HG03575 (cell line): ENCODE measurements at regions not wholly inside any gene's neighbourhood (a gene's known extent, or its start where the extent isn't known, plus 50 kb on each side); places are given as distances from the start of the nearest gene placed in this dataset.
"Not testable (repeated sequence)": the region's sequence is repeated elsewhere in the genome, so short reads cannot be mapped to it uniquely, and the experiment has no call there.

Experiments used
- ATAC-seq: cut with Tn5 transposase; IDR thresholded peaks from one replicate; pipeline ENCODE4 v1.9.1; 2021; ENCODE audit not compliant: unreplicated experiment, insufficient number of reproducible peaks, low FRiP score; ENCODE audit errors: extremely low read depth

DNA sequence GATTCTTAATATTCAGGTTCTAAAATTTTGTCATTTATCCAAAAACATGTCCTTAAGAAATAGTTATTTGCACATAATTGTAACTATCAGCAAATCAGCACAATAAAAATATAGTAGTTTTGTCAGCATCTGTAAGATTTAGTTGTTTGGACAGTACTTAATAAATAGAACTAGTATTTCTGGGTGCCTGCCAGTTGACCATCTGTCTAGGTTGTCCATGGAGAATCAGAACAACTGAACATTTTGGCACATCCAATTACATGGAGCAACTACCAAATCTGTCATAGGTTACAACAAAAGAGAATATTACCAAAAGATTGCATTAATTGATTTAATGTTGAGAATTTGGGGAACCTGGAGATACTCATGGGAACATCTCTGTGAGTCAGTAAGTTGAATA lies 305.5 kb upstream of the TACR3 start:
- no peak for ATAC-seq

DNA sequence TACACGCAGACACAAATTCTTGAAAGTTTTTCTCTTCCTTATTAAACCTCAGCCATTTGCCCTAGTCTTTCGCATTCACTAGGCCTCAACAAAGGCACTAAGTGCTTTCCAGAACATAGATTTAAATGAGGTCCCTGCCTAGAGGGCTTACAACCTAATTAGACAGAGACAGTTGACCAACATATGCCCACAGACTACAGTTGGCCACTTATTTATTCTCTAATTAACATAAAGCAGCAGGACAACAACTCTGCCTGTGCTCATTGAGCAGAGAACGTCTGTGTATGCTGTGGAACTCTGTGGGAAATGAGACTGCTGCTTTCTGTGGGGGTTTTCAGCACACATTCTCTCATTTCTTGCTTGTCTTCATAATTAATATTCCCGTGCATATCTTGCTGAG lies 303.0 kb upstream of the TACR3 start:
- ATAC-seq: no peak

DNA sequence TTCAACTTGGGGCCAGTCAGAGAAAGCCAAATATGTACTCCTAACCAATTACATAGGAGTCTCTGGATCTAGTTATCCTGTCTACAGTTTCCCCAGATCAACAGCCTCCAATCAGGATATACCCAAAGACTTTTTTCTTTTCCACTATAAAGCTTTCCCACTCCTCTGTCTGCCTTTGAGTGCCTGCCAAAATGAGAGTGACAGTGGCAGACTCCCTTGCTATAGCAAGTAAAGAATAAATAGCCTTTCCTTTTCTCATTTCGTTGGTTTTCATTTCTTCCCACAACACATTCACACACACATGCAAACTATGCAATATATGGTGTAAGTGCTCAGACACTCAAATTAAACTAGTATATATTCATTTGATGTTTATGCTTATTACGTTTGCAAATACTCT lies 302.4 kb upstream of the TACR3 start:
- no peak for ATAC-seq

DNA sequence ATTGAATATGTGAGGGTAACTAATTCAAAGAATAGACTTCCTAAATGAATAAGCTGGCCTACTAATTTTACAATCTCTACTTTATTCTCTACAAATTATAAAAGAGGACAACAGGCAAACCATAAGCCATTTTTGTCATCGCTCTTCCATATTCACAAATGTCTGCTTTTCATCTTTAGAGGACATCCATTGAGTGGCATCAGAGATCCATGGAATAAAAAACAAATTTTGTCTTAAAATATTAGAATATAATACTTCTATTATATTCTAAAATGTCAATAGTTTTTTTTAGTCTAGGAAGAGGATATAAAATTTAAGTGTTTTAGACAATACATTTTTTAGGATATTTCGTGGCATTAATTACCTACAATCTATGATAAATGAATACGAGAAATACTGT lies 300.9 kb upstream of the TACR3 start:
- no peak for ATAC-seq

DNA sequence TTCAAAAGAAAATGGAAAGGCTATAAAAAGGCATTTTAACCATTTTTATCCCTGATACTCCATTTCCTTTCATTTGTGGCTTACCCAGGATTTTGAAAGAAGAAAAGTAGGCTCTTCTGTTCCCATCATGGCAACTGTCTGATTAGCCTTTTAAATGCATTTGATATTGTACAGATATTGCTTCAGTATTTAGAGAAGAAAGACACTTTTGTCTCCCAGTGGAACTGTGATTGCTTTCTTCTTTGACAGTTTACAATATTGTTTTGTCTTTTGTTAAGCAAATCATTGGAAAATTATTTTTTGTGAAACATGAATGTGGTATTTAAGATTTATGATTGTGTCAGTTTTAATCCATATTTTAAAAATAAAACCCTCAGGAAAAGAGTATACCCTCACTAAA lies 297.4 kb upstream of the TACR3 start:
- ATAC-seq: no peak

DNA sequence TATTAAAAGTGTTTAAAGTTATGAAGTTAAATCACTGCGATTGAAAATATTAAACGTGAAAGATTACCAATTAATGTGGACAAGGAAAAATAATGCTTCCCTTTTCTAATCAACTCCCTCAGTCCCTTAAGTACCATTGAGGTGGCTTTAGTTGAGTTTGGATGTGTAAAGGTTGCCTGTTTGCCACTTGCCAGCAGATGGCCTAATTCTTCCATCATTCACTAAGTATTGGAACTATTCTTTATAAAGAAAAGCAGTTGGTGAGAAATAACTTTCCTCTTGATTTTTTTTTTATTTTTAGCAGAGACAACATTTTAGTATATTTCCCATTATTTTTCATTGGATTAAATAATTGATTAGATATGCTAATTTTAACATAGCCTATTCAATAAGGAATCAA lies 295.9 kb upstream of the TACR3 start:
- no peak for ATAC-seq

DNA sequence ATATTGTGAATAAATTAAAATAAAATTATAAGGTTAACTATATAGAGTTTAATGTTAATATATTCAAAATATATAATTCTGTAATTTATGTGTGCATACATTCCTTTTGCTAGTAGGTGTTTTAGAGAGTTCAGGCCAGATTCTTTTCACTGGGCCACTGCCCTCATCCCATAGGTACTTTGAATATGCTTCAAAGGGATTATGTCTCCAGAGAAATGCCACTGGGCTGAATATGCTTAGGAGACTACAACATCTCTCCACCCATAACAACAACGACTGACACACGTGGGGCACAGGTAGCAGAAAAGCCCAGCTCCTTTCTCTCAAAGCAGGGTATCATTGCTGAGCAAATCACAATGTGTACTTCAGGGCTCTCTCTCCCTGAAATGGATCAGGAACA lies 290.9 kb upstream of the TACR3 start:
- ATAC-seq: no peak

DNA sequence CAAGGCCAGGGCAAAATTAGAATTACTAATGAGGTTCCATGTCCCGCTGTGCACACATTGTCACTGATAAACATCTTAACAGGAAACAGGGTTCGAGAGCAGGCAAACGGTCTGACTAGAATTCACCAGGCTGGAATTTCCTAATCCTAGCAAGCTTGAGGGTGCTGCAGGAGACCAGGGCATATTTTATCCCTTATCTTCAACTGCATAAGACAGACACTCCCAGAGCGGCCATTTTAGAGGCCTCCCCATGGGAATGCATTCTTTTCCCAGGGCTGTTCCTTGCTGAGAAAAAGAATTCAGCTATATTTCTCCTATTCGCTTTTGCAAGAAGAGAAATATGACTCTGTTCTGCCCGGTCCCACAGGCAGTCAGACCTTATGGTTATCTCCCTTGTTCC lies 282.5 kb upstream of the TACR3 start:
- ATAC-seq: not testable (repeated sequence)

DNA sequence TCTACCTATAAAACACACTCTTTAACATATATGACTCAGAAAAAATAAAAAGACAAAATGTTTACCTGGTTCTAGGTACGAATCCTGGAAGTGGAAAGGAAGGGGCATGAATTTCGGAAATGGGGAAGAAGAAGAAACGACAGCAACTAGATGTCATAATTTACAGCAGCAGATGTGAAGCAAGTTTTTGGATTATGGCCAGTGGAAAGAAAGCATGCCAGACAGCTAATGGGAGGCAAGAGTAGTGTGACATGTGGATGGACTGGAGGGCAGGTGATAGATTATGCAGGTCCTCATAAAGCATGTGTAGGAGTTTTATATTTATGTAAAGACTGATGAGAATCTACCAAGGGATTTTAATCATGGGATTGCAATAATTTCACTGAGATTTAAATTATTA lies 279.0 kb upstream of the TACR3 start:
- no peak for ATAC-seq

DNA sequence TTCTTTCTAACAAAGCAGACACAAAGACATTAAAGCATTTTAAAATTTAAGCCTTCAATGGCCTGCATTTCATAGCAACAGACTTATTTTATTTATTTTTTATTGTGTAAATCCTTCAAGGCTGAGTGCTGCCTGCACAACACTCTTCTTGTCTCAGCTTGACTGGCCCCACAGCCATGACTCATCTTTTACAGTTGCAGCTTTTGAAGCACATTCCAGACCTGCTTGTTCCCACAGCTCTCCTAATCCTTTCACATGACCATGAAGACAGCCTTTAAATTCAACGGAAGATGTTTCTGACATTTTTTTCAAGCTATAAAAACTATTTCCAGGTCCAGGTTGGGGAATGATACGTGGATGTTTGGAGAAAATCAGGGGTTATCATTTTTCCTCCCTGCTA lies 276.9 kb upstream of the TACR3 start:
- no peak for ATAC-seq

DNA sequence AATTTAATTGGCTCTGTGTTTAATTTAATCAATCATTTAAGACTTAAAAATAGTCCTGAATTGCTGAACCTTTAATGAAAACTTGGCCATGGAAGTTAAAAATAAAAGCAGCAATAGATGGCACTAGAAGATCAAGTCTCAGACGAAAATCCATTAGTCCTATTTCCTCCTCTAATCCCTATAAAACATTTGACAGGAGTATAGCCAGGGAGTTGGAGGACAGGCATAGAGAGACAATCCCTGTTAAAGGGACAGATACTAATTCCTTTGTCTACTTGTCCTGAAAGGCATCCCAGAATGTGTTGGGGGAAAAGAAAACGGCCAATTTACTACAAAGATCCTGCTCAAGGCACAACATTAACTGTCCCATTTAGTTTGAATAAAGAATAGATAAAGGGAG lies 276.3 kb upstream of the TACR3 start:
- no peak for ATAC-seq

DNA sequence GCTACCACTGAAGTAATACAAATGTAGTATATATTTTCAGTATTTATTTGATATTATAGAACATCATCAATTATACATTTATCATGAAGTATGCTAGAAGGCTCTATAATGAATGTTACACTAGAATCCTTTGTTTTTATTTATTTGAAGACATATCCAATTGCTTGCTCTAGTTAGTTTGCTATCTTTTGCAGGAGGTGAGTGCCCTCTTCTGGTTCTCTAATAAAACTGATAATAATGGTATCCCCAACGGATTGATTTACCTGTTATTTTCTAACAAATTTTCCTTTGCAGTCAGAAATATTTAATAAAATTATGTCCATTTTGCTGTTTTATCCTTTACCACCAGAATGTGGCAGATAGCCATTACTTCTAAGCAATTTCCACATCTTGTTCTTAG lies 274.3 kb upstream of the TACR3 start:
- ATAC-seq: no peak

DNA sequence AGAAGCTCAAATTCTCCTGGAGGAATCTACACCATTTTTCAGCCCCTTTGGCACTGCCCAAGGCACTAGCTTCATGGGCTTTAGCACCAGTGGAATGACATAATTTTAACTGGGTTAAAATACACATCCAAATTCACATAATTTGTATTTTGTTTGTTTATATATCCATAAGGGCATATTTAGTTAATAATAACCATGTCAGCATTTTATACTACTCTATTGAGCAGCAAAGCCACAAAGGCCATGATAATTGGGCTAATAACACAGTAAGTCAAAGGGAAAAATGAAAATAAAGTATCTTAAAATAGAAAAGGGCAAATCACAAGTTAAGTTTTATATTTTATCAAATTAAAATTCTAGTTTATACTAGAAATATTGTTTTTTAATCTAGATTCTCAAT lies 262.7 kb upstream of the TACR3 start:
- no peak for ATAC-seq

DNA sequence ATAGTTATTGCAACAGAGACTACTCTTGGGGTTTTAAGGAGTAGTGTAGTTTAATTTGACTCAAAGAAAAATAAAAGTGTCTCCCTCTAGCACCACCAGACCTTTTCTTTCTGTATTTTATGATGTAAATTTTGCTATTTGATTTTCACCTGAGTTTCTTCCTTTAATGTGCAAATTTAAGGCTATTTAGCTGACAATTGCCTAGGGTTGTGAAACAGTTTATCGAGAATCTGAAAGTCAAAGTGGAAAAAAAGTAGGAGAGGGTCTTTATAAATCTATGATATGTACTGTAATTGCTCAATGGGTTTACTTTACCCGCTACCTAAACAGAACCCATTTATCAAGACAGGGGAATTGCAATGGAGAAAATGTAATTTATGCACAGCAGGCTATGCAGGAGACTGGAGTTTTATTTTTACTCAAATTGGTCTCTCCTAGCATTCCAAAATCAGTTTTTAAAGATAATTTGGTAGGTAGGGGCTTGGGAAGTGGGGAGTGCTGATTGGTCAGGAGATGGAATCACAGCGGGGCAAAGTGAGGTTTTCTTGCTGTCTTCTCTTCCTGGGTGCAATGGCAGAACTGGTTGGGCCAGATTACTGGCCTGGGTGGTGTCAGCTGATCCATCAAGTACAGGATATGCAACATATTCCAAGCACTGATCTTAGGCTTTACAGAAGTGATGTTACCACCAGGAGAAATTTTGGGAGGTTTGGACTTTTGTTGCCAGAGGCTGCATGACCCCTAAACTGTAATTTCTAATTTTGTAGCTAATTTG lies 228.6 kb upstream of the TACR3 start:
- ATAC-seq: no peak

DNA sequence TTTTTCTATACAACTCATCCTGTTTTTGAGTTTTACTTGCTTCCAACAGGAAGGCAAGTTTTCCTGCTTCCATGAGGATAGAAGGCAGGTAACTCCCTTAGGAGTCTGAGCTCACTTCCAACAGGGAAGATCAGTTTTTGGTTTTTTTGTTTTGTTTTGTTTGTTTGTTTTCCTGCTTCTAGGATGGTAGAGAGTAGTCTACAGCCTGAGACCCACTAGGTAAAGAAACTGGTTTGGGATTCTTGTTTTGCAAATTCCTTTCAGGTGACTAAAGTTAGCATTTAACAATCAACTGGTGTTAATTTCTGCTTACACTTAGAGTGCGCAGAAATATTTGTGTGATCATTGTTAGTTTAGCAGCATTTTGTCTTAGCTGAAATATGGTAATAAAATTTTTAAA lies 227.8 kb upstream of the TACR3 start:
- no peak for ATAC-seq

DNA sequence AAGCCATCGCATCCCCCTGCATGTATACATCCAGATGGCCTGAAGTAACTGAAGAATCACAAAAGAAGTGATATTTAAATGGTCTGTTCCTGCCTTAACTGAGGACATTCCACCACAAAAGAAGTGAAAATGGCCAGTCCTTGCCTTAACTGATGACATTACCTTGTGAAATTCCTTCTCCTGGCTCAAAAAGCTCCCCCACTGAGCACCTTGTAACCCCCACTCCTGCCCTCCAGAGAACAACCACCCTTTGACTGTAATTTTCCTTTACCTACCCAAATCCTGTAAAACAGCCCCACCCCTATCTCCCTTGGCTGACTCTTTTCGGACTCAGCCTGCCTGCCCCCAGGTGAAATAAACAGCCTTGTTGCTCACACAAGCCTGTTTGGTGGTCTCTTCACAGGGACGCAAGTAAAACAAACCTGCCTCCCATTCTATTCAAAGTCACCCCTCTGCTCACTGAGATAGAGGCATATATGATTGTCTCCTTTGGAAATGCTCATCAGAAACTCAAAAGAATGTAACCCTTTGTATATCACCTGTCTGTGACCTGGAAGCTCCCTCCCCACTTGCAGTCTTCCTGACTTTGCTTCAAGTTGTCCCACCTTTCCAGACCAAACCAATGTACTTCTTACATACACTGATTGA lies 227.0 kb upstream of the TACR3 start:
- ATAC-seq: not testable (repeated sequence)

DNA sequence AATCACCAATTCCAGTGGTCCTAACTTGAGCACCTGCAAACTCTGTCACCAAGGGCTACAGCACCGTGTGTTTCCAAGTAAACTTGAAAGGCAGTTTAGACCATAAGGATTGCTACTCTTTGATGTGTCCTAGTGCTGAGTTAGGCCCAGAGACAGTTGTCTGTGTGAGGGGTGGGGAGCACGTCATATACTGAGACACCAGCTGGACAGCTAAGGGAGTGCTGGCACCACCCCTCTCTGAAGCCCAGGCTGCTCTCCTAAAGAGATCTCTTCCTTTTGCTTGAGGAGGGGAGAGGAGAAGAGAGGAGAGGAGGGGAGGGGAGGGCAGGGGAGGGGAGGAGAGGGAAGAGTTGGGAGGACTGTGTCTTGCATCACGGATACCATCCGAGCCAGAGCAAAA lies 218.7 kb upstream of the TACR3 start:
- ATAC-seq: no peak

DNA sequence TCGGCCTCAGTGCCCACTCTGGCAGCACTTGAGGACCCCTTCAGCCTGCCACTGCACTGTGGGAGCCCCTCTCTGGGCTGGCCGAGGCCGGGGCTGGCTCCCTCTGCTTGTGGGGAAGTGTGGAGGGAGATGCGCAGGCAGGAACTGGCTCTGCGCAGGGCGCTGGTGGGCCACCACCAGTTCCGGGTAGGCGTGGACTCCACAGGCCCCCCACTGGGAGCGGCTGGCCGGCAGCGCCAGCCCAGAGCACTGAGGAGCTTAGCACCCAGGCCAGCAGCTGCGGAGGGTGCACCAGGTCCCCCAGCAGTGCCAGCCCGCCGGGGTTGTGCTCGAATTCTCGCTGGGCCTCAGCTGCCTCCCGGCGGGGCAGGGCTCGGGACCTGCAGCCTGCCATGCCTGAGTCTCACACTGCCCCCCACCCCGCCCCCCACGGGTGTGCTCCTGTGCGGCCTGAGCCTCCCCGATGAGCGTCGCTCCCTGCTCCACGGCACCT lies 216.9 kb upstream of the TACR3 start:
- no peak for ATAC-seq

DNA sequence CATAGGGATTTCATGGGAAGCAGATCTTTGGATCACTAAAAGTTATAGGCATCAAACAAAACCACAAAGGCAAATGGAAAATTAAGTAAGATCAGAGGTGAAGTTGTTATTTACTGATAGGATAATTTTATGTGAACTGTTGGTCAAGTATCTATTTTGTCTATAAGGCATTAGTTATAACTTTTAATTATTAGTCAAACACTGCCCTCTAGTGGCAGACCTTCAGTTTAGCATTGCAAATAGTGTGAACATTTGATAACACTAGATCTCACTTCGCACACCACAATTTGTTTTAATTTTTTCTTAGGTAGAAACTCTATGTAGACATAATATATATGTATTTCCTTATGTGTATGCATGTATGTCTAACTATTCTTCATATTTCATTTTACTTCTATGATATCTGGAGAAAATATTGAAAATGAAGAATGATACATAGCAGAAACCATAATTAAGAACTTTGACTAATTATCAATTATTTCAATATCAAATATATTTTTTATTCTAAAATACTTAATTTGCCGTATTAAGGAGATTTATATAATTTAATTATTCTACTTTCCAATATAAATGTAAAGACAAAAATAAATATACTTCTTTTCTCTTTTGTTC lies 214.5 kb upstream of the TACR3 start:
- peak; percentile 86 for ATAC-seq

DNA sequence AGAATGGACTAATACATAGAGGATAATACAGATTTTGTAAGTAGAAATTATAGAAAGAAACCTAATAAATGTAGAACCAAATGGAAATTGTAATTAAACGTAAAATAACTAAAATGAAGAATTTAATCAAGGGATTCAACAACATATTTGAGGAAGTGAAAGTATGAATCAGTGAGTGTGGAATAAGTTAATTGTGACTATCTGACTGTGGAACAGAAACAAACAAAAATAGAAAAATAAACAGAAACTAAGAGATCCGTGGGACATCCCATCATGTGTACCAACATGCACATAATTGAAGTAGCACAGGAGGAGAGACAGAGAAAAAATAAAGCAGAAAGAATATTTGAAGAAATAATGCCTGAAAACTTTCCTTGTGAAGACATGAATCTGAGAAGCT lies 208.6 kb upstream of the TACR3 start:
- ATAC-seq: no peak
